ENCODE measurements at regions not wholly inside any gene's neighbourhood (a gene's known extent, or its start where the extent isn't known, plus 50 kb on each side); places are given as distances from the start of the nearest gene placed in this dataset.
A peak's percentile ranks its signal among the peaks of the same experiment; 100 is the strongest.

GRCh38 chr12:131448254-131448795 lies 262.6 kb upstream of the SFSWAP start:
- Mint-ChIP-seq H3K27ac (no peak overlapping the region), H3K4me1 (peaks cover 8% of the 10 kb centered on the region), H3K36me3 (no peaks in the 10 kb centered on the region), H3K4me3 (no peak overlapping the region), H3K27me3 (ENCODE audit: low read depth) (peaks cover 13% of the 10 kb centered on the region), H3K9me3 (peaks cover 29% of the 10 kb centered on the region)
- TF ChIP-seq, protein P1, sequence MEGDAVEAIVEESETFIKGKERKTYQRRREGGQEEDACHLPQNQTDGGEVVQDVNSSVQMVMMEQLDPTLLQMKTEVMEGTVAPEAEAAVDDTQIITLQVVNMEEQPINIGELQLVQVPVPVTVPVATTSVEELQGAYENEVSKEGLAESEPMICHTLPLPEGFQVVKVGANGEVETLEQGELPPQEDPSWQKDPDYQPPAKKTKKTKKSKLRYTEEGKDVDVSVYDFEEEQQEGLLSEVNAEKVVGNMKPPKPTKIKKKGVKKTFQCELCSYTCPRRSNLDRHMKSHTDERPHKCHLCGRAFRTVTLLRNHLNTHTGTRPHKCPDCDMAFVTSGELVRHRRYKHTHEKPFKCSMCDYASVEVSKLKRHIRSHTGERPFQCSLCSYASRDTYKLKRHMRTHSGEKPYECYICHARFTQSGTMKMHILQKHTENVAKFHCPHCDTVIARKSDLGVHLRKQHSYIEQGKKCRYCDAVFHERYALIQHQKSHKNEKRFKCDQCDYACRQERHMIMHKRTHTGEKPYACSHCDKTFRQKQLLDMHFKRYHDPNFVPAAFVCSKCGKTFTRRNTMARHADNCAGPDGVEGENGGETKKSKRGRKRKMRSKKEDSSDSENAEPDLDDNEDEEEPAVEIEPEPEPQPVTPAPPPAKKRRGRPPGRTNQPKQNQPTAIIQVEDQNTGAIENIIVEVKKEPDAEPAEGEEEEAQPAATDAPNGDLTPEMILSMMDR (IDR thresholded peaks at IDR 0.05; ENCODE audit: unreplicated experiment) = no peak
- peak in 1 of 2 experiments; percentile 29 for DNase-seq (ENCODE audit: low spot score in 2 of 2, unreplicated experiment in 2 of 2)

DNA sequence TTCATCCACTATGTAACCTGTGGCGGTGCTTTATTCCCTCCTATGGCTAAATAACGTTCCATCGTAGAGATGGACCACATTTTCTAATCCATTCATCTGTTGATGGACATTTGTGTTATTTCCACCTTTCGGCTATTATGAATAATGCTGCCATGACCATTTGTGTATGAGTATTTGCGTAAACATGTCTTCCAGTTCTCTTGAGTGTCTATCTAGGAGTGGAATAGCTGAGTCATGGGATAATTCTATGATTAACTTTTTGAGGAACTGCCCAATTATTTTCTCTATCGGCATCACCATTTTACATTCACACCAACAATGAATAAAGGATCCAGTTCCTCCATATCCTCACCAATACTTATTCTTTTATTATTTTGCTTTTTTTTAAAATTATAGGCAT lies 261.9 kb upstream of the SFSWAP start:
- Mint-ChIP-seq H3K9me3 (peaks cover 29% of the 10 kb centered on the region), H3K27me3 (ENCODE audit: low read depth) (peaks cover 13% of the 10 kb centered on the region), H3K4me3 (no peak overlapping the region), H3K27ac (no peak overlapping the region), H3K36me3 (no peaks in the 10 kb centered on the region), H3K4me1 (peaks cover 8% of the 10 kb centered on the region)
- TF ChIP-seq, protein P1 (IDR thresholded peaks at IDR 0.05; ENCODE audit: unreplicated experiment) = no peak
- DNase-seq (ENCODE audit: low spot score in 2 of 2, unreplicated experiment in 2 of 2) = no peak

DNA sequence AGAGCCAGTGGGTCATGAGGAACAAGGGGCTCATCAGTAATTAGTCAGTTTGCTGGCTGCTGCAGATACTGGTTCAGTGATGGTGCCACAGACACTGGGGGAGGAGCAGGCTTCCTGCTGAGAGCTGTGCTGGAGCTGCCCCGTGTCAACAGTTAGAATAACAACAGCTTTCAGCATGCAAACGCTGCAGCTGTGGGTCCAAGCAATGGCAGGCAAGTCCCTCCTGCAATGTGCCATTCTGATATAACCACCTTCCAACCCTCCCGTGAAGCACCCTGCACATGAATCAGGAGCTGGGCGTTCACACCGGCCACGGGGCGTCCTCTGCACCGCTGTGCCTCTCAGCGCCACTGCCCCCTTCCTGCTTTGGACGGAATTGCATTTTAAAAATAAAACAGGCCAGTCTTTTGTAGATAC lies 258.4 kb upstream of the SFSWAP start:
- Mint-ChIP-seq H3K27ac (no peak overlapping the region), H3K9me3 (peaks cover 29% of the 10 kb centered on the region), H3K4me3 (no peak overlapping the region), H3K36me3 (no peaks in the 10 kb centered on the region), H3K27me3 (ENCODE audit: low read depth) (peaks cover 24% of the 10 kb centered on the region), H3K4me1 (no peaks in the 10 kb centered on the region)
- TF ChIP-seq, protein P1 (IDR thresholded peaks at IDR 0.05; ENCODE audit: unreplicated experiment) = peak; percentile 29
- DNase-seq (ENCODE audit: low spot score in 2 of 2, unreplicated experiment in 2 of 2) = no peak

DNA sequence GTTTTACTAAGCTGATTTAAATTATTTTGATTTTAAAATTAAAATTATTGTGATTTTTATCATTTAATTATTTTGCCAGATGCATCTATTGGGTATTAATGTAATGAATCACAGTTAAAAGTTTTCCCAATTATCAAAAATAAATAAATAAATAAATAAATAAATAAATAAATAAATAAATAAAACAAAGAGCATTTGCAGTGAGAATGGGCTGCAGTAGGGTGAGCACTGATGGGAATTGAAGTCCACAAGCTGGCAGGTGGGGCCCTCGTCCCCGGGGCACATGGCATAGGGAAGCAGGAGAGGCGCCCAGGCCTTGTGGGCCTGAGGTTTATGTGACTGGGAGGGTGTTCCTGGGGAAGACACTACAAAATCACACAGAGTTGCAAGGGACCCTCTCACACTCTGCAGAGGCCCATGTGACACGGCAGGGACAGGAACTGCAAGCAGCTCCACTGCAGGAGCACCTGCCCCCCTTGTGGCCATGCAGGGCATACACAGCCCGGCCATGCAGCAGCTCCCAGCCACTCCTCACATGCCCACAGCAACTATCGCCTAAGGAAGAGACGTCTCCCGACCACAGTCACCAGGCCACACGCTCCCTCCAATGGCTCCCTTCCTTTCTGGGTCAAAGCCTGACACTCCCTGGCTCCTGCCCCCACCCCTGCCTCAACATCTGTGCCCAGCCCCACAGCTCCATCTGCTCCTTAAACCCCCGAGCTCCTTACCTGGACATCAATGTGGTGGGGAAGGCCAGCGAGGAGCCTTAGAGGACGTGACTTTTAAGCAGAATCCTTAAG lies 256.3 kb upstream of the SFSWAP start:
- Mint-ChIP-seq H3K4me1 (no peaks in the 10 kb centered on the region), H3K4me3 (no peak overlapping the region), H3K9me3 (peaks cover 21% of the 10 kb centered on the region), H3K36me3 (no peaks in the 10 kb centered on the region), H3K27ac (no peak overlapping the region), H3K27me3 (ENCODE audit: low read depth) (peaks cover 44% of the 10 kb centered on the region)
- TF ChIP-seq, protein P1 (IDR thresholded peaks at IDR 0.05; ENCODE audit: unreplicated experiment) = peak; percentile 79
- DNase-seq (ENCODE audit: low spot score in 2 of 2, unreplicated experiment in 2 of 2) = no peak

GRCh38 chr12:131455218-131455506 lies 255.7 kb upstream of the SFSWAP start:
- TF ChIP-seq, protein P1 (IDR thresholded peaks at IDR 0.05; ENCODE audit: unreplicated experiment) = no peak
- H3K4me3 Mint-ChIP-seq = no peak overlapping the region
- H3K27ac Mint-ChIP-seq = no peak overlapping the region
- DNase-seq (ENCODE audit: low spot score in 2 of 2, unreplicated experiment in 2 of 2) = no peak
- H3K27me3 Mint-ChIP-seq (ENCODE audit: low read depth) = peaks cover 48% of the 10 kb centered on the region
- peaks cover 16% of the 10 kb centered on the region for H3K9me3 Mint-ChIP-seq
- H3K4me1 Mint-ChIP-seq = no peaks in the 10 kb centered on the region
- no peaks in the 10 kb centered on the region for H3K36me3 Mint-ChIP-seq
